Fibroblast of mammary gland (primary cell): ENCODE measurements at regions not wholly inside any gene's neighbourhood (a gene's known extent, or its start where the extent isn't known, plus 50 kb on each side); places are given as distances from the start of the nearest gene placed in this dataset.
A peak's percentile ranks its signal among the peaks of the same experiment; 100 is the strongest.

Experiments used
- DNase-seq: peaks from one replicate; pipeline ENCODE4 v3.0.0-alpha.2; 2010; ENCODE audit warnings: low read depth
- H3K4me3 ChIP-seq: 2 replicates; pipeline ENCODE4 v1.5.1; 2011; ENCODE audit warnings: low read depth, mild to moderate bottlenecking, low read length, moderate library complexity; ENCODE audit not compliant: control insufficient read depth
- TF ChIP-seq, protein P1 (sequence below): conservative IDR thresholded peaks from 2 replicates; pipeline ENCODE4 v1.5.1; 2011; ENCODE audit warnings: low read depth, low read length, inconsistent platforms; ENCODE audit not compliant: control insufficient read depth, insufficient read depth

- TF ChIP-seq, protein P1, sequence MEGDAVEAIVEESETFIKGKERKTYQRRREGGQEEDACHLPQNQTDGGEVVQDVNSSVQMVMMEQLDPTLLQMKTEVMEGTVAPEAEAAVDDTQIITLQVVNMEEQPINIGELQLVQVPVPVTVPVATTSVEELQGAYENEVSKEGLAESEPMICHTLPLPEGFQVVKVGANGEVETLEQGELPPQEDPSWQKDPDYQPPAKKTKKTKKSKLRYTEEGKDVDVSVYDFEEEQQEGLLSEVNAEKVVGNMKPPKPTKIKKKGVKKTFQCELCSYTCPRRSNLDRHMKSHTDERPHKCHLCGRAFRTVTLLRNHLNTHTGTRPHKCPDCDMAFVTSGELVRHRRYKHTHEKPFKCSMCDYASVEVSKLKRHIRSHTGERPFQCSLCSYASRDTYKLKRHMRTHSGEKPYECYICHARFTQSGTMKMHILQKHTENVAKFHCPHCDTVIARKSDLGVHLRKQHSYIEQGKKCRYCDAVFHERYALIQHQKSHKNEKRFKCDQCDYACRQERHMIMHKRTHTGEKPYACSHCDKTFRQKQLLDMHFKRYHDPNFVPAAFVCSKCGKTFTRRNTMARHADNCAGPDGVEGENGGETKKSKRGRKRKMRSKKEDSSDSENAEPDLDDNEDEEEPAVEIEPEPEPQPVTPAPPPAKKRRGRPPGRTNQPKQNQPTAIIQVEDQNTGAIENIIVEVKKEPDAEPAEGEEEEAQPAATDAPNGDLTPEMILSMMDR = no peak
- H3K4me3 ChIP-seq = no peak overlapping the region
- DNase-seq = no peak
Measured at GRCh38 chr12:115588131-115588530, 689.4 kb downstream of the MED13L start.

DNA sequence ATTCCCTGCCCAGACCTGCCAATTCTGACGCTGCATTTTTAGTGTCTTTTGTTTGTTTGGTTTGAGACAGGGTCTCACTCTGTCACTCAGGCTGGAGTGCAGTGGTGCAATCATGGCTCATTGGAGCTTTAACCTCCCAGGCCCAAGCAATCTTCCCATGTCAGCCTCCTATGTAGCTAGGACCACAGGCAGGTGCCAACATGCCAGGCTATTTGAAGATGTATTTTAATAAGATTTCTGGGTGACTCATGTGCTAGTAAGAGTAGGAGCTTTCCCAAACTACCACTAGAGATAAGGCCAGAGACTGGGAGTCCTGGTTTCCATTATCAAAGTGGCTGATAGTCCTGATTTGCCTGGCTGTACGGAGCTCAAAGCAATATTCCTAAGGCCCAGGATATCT is 693.3 kb downstream of the MED13L start:
- DNase-seq = no peak
- no peak overlapping the region for H3K4me3 ChIP-seq
- TF ChIP-seq, protein P1 = no peak

- H3K4me3 ChIP-seq = no peak overlapping the region
- no peak for DNase-seq
- TF ChIP-seq, protein P1 = no peak
Measured at GRCh38 chr12:115583591-115583990, 693.9 kb downstream of the MED13L start.

DNA sequence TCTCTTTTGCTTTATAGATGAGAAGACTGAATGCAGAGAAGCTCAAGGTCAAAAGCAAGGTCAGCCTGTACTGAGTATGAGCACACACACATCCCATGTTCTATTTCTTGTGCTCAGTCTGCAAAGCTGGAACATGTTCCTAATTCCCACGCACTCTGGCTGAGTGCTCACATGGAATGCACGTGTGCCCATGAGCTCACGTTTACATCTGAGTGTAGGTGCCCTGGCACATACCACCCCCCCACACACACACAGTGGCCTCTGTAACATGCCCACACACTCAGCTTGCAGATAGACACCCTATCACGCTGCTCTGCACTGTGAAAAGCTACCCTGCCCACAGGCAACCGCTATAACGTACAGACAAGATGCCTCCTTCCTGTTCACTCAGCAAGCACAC is 700.1 kb downstream of the MED13L start:
- TF ChIP-seq, protein P1 = no peak
- H3K4me3 ChIP-seq = no peak overlapping the region
- no peak for DNase-seq

DNA sequence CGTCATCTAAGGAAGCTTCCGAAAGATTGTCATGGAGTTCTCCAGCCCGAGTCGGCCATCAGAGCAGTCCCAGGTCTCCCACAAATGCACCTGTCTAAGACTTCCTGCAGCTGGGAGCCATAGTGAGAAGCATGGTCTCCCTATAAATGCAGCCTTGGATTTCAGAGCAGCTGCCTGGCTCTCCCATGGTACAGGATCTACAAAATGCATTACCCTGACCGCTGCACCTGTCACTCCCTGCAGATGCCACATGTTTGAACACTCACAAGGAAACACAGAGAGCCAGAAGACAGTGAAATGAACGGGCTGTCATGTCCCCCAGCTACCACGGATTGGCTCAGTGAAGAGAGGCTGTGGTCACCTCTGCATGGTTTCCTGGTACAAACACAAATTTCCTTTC is 702.7 kb downstream of the MED13L start:
- H3K4me3 ChIP-seq = no peak overlapping the region
- TF ChIP-seq, protein P1 = no peak
- no peak for DNase-seq

- TF ChIP-seq, protein P1 = no peak
- H3K4me3 ChIP-seq = no peak overlapping the region
- DNase-seq = peak; percentile 38
Measured at GRCh38 chr12:115572440-115572839, 705.1 kb downstream of the MED13L start.

DNA sequence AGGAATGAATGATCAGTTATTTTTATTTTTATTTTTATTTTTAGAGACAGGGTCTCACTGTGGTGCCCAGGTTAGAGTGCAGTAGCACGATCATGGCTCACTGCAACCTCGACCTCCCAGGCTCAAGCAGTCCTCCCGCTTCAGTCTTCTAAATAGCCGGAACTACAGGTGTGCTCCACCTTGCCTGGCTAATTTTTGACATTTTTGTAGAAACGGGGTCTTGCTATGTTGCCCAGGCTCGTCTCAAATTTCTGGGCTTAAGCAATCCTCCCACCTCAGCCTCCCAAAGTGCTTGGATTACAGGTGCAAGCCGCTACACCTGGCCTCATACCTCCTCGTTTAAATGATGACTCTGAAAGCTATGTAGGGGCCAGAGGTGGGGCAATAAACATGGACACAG is 706.0 kb downstream of the MED13L start:
- TF ChIP-seq, protein P1 = no peak
- DNase-seq = no peak
- no peak overlapping the region for H3K4me3 ChIP-seq
